C4-2B (cell line): ENCODE measurements at regions not wholly inside any gene's neighbourhood (a gene's known extent, or its start where the extent isn't known, plus 50 kb on each side); places are given as distances from the start of the nearest gene placed in this dataset.

ENCODE experiments used
- CTCF ChIP-seq: fragments of 450-650 bp; conservative IDR thresholded peaks from 2 replicates; pipeline ENCODE4 v1.5.1; 2017; ENCODE audit warnings: mild to moderate bottlenecking
- ZFX ChIP-seq: fragments of 450-650 bp; IDR thresholded peaks from 2 replicates; pipeline ENCODE4 v1.6.1; 2017

GRCh38 chr14:46496409-46496808 lies 155.2 kb downstream of the RPL10L start:
- TF ChIP-seq CTCF (no peak), ZFX (no peak)
